ENCODE measurements at regions not wholly inside any gene's neighbourhood (a gene's known extent, or its start where the extent isn't known, plus 50 kb on each side); places are given as distances from the start of the nearest gene placed in this dataset.

DNA sequence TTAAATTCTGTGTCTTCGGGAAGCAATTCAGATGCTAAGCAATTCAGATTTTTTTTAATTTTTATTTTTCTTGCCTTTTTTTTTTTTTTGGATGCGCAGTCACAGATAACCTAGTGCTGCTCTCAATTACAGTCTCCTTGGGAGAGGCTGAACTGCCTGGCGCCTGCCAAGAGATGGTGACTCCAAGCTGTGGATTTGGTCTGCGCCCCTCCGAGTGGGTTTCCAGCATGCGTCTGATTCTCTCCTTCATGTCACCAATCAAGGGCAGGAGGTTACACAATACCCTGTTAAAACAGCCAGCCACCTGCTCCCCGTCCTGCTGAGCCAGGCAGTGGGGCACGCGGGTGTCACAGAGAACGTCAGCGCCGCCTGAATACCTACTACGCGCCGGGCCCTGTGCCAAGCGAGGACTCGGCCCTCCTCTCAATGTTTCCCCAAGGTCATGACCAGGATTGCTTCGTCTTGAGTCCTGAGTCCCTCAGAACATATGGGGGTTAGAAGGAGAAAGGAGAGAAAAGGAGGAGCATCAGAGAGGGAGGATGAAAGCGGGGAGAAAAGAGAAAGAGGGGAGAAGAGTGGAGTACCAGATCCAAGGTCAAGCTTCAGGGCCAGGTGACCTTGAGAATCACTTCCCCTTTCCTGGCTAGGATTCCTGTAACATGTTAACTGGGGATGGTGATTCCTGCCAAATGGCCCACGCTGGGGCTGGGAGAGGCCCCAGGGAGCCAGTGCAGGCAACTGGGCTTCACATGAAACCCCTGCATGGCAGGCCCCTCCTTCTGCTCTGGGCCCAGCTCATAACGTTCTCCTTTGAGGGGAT lies 213.6 kb downstream of the URI1 start:
- TF ChIP-seq GATA3 (IDR thresholded peaks at IDR 0.05; ENCODE audit: low read depth, low read length) (no peak), GATA2 (IDR thresholded peaks at IDR 0.05; ENCODE audit: low read depth, low read length) (no peak)

All from SH-SY5Y (cell line).